Gastrocnemius medialis (tissue), 4 donors: ENCODE measurements at regions not wholly inside any gene's neighbourhood (a gene's known extent, or its start where the extent isn't known, plus 50 kb on each side); places are given as distances from the start of the nearest gene placed in this dataset.

Experiments
- CTCF ChIP-seq, 5 experiments: fragments of 450-650 bp in 3 of 5; fragments of 200-600 bp in 2 of 5; sonication (generic) in 2 of 5; IDR thresholded peaks in 4 of 5; conservative IDR thresholded peaks in 1 of 5; 1 replicate in 4 of 5; 2 replicates in 1 of 5; pipeline ENCODE4 v1.5.1; 2016 to 2019; ENCODE audit warnings: antibody characterized with exemption in 5 of 5, mild to moderate bottlenecking in 3 of 5, moderate library complexity in 3 of 5
- POLR2A ChIP-seq, 2 donors: fragments of 450-650 bp; IDR thresholded peaks; one replicate each; pipeline ENCODE4 v1.6.1; 2017; ENCODE audit warnings: antibody characterized with exemption in 2 of 2, mild to moderate bottlenecking in 2 of 2, moderate library complexity in 2 of 2

GRCh38 chr17:12457493-12457892, 208.2 kb upstream of the MYOCD start:
- TF ChIP-seq CTCF (IDR thresholded peaks at IDR 0.05 in 4 of 5, conservative IDR thresholded peaks at IDR 0.05 in 1 of 5): no peak
- TF ChIP-seq POLR2A (IDR thresholded peaks at IDR 0.05): no peak
